Ovary (tissue), 3 donors: ENCODE measurements at regions not wholly inside any gene's neighbourhood (a gene's known extent, or its start where the extent isn't known, plus 50 kb on each side); places are given as distances from the start of the nearest gene placed in this dataset.

Experiments
- CTCF ChIP-seq, 3 donors: fragments of 450-650 bp in 2 of 3; fragments of 200-600 bp in 1 of 3; IDR thresholded peaks; one replicate each; pipeline versions ENCODE4 v1.5.1 to v1.8.0; 2016 to 2022; ENCODE audit warnings: antibody characterized with exemption in 3 of 3, mild to moderate bottlenecking in 1 of 3
- EP300 ChIP-seq: sonication (generic); formaldehyde crosslinking; IDR thresholded peaks from one replicate; pipeline ENCODE4 v1.6.1; 2017; ENCODE audit warnings: antibody characterized with exemption
- POLR2A ChIP-seq: fragments of 450-650 bp; IDR thresholded peaks from one replicate; pipeline ENCODE4 v1.6.1; 2017; ENCODE audit warnings: antibody characterized with exemption, mild to moderate bottlenecking, moderate library complexity
- donor health status: DM: no; HTN: no; CAD: no.

- TF ChIP-seq POLR2A: no peak
- TF ChIP-seq CTCF (IDR thresholded peaks at IDR 0.05): no peak
- no peak for TF ChIP-seq EP300
Observed at GRCh38 chr3:81998139-81998755, 236.8 kb upstream of the GBE1 start.
